Pancreas (tissue), 10 donors: ENCODE measurements at regions not wholly inside any gene's neighbourhood (a gene's known extent, or its start where the extent isn't known, plus 50 kb on each side); places are given as distances from the start of the nearest gene placed in this dataset.

Experiments
- ATAC-seq, 4 donors: fragments of 200-7000 bp; cut with Tn5 transposase; one replicate each; pipeline versions ENCODE4 v1.8.0 to v1.9.1; 2020; ENCODE audit warnings: mild to moderate bottlenecking in 4 of 4, moderate library complexity in 4 of 4
- DNase-seq, 6 donors: peaks; one replicate each; pipeline ENCODE4 v3.0.0-alpha.2; 2020
- FAIRE-seq: peaks from 2 replicates; lab custom pipeline; 2012; peaks lifted over from hg19 to GRCh38; lab: Jason Lieb, UNC
- H3K27ac ChIP-seq, 4 donors: fragments of 200-600 bp; sonication (generic); 1 replicate in 3 of 4; 2 replicates in 1 of 4; pipeline versions ENCODE4 v1.5.0 to v1.8.0; 2020
- H3K27me3 ChIP-seq, 4 donors: fragments of 200-600 bp; one replicate each; pipeline ENCODE4 v1.8.0; 2021
- H3K36me3 ChIP-seq, 3 donors: fragments of 200-600 bp; sonication (generic) in 1 of 3; one replicate each; pipeline versions ENCODE4 v1.5.0 to v1.8.0; 2020 to 2021
- H3K4me1 ChIP-seq, 3 donors: fragments of 200-600 bp; one replicate each; pipeline ENCODE4 v1.8.0; 2021
- H3K4me3 ChIP-seq, 4 donors: fragments of 200-600 bp; sonication (generic) in 2 of 4; one replicate each; pipeline versions ENCODE4 v1.5.0 to v1.8.0; 2020 to 2021
- H3K9me3 ChIP-seq, 4 donors: fragments of 200-600 bp; one replicate each; pipeline ENCODE4 v1.8.0; 2021
- WGBS, 2 donors: extraction: QIAGEN DNeasy Blood & Tissue Kit; methylation state at CpG; one replicate each; pipeline ENCODE4 v1.1.7; 2013; 5-methylcytosine and 5-hydroxymethylcytosine counted together
- intact Hi-C, 3 donors: fragments of 100-400 bp; cut with DNase I; formaldehyde crosslinking; loops; one replicate each; pipeline versions ENCODE4 v1.11.1 to v1.14.2; 2022
- TF ChIP-seq, protein P1 (sequence below), 4 donors: fragments of 200-600 bp; sonication (generic) in 3 of 4; IDR thresholded peaks; one replicate each; pipeline versions ENCODE4 v1.5.0 to v1.8.0; 2021; ENCODE audit warnings: antibody characterized with exemption in 4 of 4
- donor health status: healthy with polysubstance abuse.
- donor health status: DM: no; HTN: no; CAD: no; lungs with moderate emphysema.
- donor health status: DM: no; HTN: no; CAD: no.
- donor health status: control.
- donor health status: control.
- donor health status: Bipolar disorder and iron deficiency.
- donor health status: DM: yes; HTN: yes; CAD: no.
- donor health status: DM: no; HTN: no; CAD: no.
- donor health status: DM: no; HTN: no; CAD: no.
- donor health status: DM: yes; HTN: yes; CAD: no.

DNA sequence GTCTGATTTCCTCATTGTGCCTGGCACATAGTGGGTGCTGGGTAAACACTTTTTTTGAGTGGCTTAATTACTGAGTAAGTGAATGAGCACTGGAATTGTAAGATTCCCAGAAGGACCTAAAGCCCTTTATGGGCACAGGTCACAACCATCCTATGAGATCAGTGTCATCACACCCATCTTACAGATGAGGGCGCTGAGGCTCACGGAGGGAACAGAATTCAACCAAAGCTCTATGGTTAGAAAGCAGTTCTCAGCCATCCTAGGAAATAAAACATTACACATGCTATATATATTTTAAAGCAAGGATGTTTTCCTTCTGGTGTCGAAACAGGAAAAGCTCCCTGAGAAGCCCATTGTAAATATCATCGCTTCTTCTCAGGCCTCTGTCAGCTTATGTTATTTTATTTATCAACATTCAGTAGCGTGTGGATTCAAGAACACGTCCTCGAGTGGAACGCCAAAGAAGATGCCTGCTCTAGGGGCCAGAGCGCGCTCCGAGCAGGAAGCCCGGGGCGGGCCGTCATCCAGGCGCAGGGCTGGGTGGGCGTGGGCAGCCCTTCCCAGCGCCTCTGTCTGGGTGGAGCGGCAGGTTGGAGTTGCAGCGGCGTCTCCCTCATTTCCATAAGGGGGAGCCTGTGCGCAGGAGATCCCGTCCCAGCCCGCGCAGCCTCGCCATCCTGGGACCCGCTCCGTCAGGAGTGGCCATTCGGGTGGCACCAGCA is 155.8 kb upstream of the SMIM23 start:
- no peaks in the 10 kb centered on the region for H3K36me3 ChIP-seq
- intact Hi-C loops = no loop called here
- no peak overlapping the region for H3K27ac ChIP-seq
- peaks cover 0 to 3% (median 0%) of the 10 kb centered on the region in 3 donors for H3K4me1 ChIP-seq
- H3K27me3 ChIP-seq = no peaks in the 10 kb centered on the region
- DNase-seq (peak in 3 of 6 donors; percentile 29 to 74 (median 37)), FAIRE-seq (no peak), ATAC-seq (peak; percentile 31 to 86 (median 80))
- no peaks in the 10 kb centered on the region for H3K9me3 ChIP-seq
- H3K4me3 ChIP-seq = no peak overlapping the region
- TF ChIP-seq, protein P1, sequence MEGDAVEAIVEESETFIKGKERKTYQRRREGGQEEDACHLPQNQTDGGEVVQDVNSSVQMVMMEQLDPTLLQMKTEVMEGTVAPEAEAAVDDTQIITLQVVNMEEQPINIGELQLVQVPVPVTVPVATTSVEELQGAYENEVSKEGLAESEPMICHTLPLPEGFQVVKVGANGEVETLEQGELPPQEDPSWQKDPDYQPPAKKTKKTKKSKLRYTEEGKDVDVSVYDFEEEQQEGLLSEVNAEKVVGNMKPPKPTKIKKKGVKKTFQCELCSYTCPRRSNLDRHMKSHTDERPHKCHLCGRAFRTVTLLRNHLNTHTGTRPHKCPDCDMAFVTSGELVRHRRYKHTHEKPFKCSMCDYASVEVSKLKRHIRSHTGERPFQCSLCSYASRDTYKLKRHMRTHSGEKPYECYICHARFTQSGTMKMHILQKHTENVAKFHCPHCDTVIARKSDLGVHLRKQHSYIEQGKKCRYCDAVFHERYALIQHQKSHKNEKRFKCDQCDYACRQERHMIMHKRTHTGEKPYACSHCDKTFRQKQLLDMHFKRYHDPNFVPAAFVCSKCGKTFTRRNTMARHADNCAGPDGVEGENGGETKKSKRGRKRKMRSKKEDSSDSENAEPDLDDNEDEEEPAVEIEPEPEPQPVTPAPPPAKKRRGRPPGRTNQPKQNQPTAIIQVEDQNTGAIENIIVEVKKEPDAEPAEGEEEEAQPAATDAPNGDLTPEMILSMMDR (IDR thresholded peaks at IDR 0.05) = peak in 2 of 4 donors; percentile 11 to 18
- WGBS, 2 donors = 8 to 9% methylated on average over 28 of the region's 28 CpGs

DNA sequence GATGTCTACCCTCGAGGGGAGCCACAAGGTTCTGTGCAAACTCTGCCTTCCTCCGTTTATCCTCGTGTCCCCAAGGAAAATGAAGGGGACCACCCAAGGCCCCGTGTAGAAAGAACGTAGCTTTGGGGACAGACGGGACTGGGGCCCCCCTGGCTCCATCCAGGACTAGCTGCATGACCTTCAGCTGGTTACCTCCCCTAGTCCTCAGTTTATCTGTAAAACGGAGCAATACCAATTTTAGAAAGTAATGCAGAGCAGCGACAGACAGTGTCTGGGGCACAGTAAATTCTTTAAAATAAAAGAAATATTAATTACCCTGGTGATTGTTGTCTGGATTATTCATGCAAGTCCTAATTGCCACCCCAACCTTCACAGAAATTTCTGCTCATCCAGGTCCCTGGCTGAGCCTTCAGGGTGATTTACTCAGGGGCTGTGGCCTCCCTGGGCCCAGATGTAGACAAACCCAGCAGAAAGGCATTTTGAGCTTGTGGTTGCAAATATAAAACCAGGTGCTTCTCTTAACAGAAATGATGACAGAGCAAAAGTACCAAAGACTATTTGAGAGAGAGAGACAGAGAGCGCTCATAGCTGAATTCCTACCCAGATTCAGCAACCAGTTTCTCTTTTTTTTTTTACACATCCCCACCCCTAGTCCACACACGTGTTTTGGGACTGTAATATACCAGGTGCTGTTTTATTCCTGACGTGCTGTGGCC is 155.1 kb upstream of the SMIM23 start:
- FAIRE-seq (no peak), ATAC-seq (no peak), DNase-seq (no peak)
- peaks cover 0 to 3% (median 0%) of the 10 kb centered on the region in 3 donors for H3K4me1 ChIP-seq
- H3K27me3 ChIP-seq = no peaks in the 10 kb centered on the region
- intact Hi-C loops = no loop called here
- 38 to 40% methylated on average over 11 of the region's 11 CpGs for WGBS, 2 donors
- no peaks in the 10 kb centered on the region for H3K9me3 ChIP-seq
- TF ChIP-seq, protein P1 (IDR thresholded peaks at IDR 0.05) = no peak
- no peak overlapping the region for H3K27ac ChIP-seq
- H3K4me3 ChIP-seq = no peak overlapping the region
- no peaks in the 10 kb centered on the region for H3K36me3 ChIP-seq

GRCh38 chr5:171632616-171633015 is 153.0 kb upstream of the SMIM23 start:
- no peaks in the 10 kb centered on the region for H3K36me3 ChIP-seq
- TF ChIP-seq, protein P1 (IDR thresholded peaks at IDR 0.05) = no peak
- H3K4me1 ChIP-seq = peaks cover 0 to 3% (median 0%) of the 10 kb centered on the region in 3 donors
- no peak overlapping the region for H3K4me3 ChIP-seq
- no peaks in the 10 kb centered on the region for H3K27me3 ChIP-seq
- no peak for DNase-seq
- H3K27ac ChIP-seq = no peak overlapping the region
- intact Hi-C loops = no loop called here
- no peaks in the 10 kb centered on the region for H3K9me3 ChIP-seq
- WGBS, 2 donors = 71 to 88% methylated on average over 3 of the region's 3 CpGs
- no peak for FAIRE-seq
- ATAC-seq = no peak

DNA sequence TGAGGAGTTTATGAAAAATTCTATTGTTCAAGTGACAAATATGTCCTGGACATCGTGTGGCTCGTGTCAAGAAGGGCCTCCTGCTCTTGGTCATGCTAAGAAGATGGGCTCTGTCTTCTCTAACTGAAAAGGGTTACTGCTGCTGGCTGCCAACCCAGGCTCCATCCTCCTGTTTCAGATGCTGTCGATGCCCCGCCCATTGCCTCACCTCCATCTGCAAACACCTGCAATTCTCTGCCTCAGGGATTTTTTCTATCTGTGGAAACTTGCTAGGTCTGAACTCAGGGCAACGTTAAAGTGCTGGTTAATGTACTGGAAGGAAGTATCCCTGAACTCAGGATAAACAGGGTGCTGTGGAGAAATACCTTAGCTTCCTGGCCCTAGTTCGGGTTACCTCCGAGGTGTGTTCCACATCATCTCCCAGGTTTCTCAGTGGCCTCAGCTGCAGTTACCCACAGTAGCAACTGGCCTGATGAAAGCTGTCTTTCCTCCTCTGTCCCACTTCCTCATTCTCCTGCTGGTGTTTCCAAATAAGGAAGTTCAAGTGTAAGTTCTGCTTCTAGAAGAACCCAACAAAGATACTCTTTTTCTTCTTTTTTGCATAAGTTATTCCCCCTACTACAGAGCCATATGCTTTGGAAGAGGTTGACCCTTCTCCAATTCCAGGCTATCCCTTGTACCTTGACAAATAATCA is 151.7 kb upstream of the SMIM23 start:
- Histone ChIP-seq H3K27ac (no peak overlapping the region), H3K27me3 (no peaks in the 10 kb centered on the region), H3K4me1 (peaks cover 0 to 3% (median 0%) of the 10 kb centered on the region in 3 donors), H3K4me3 (no peak overlapping the region), H3K9me3 (no peaks in the 10 kb centered on the region), H3K36me3 (no peaks in the 10 kb centered on the region)
- ATAC-seq = peak in 2 of 4 donors; percentile 60 to 72
- intact Hi-C loops = no loop called here
- 58 to 62% methylated on average over 7 of the region's 7 CpGs for WGBS, 2 donors
- no peak for DNase-seq
- FAIRE-seq = no peak
- TF ChIP-seq, protein P1 (IDR thresholded peaks at IDR 0.05) = no peak
